H9 (cell line): ENCODE measurements at regions not wholly inside any gene's neighbourhood (a gene's known extent, or its start where the extent isn't known, plus 50 kb on each side); places are given as distances from the start of the nearest gene placed in this dataset.

ENCODE experiments used
- DNase-seq: peaks from one replicate; pipeline ENCODE4 v3.0.0-alpha.2; 2017
- H2AFZ ChIP-seq: one replicate; pipeline ENCODE4 v1.6.1; 2013; ENCODE audit warnings: mild to moderate bottlenecking, low read length, control low read depth, moderate library complexity
- H2AK5ac ChIP-seq: 2 replicates; pipeline ENCODE4 v1.6.1; 2013; ENCODE audit warnings: low read length, control low read depth, mixed read lengths; ENCODE audit not compliant: insufficient read length
- H2BK120ac ChIP-seq: one replicate; pipeline ENCODE4 v1.6.1; 2013; ENCODE audit warnings: low read depth, mild to moderate bottlenecking, low read length, control low read depth, inconsistent platforms; ENCODE audit not compliant: poor library complexity, severe bottlenecking
- H2BK12ac ChIP-seq: 2 replicates; pipeline ENCODE4 v1.6.1; 2013; ENCODE audit warnings: low read length, control low read depth, mixed read lengths, low read depth; ENCODE audit not compliant: insufficient read length
- H2BK15ac ChIP-seq: 2 replicates; pipeline ENCODE4 v1.6.1; 2013; ENCODE audit warnings: low read depth, low read length, control low read depth
- H2BK20ac ChIP-seq: one replicate; pipeline ENCODE4 v1.6.1; 2013; ENCODE audit warnings: low read depth, mild to moderate bottlenecking, low read length, control low read depth, inconsistent platforms; ENCODE audit not compliant: poor library complexity, severe bottlenecking
- H2BK5ac ChIP-seq: 2 replicates; pipeline ENCODE4 v1.6.1; 2013; ENCODE audit warnings: low read length, control low read depth, mixed read lengths; ENCODE audit not compliant: insufficient read length
- H3K14ac ChIP-seq: 2 replicates; pipeline ENCODE4 v1.6.1; 2013; ENCODE audit warnings: low read length, control low read depth; ENCODE audit not compliant: insufficient read depth
- H3K18ac ChIP-seq: 2 replicates; pipeline ENCODE4 v1.6.1; 2013; ENCODE audit warnings: low read depth, mild to moderate bottlenecking, mixed read lengths, low read length, control low read depth; ENCODE audit not compliant: insufficient read length
- H3K23ac ChIP-seq: 2 replicates; pipeline ENCODE4 v1.6.1; 2013; ENCODE audit warnings: low read length, control low read depth, mixed read lengths, low read depth; ENCODE audit not compliant: insufficient read length
- H3K23me2 ChIP-seq: 2 replicates; pipeline ENCODE4 v1.6.1; 2013; ENCODE audit warnings: low read depth, mild to moderate bottlenecking, mixed read lengths, low read length, control low read depth; ENCODE audit not compliant: insufficient read length, poor library complexity, severe bottlenecking
- H3K27ac ChIP-seq: 2 replicates; pipeline ENCODE4 v1.5.1; 2013; ENCODE audit warnings: low read length, control low read depth, mixed read lengths, low read depth; ENCODE audit not compliant: insufficient read length
- H3K27me3 ChIP-seq: 2 replicates; pipeline ENCODE4 v1.6.1; 2013; ENCODE audit warnings: low read length, control low read depth, inconsistent platforms; ENCODE audit not compliant: insufficient read depth
- H3K4ac ChIP-seq: 2 replicates; pipeline ENCODE4 v1.6.1; 2013; ENCODE audit warnings: low read depth, mild to moderate bottlenecking, control low read depth, inconsistent platforms, low read length, moderate library complexity
- H3K4me1 ChIP-seq: 2 replicates; pipeline ENCODE4 v1.6.1; 2013; ENCODE audit warnings: low read length, control low read depth, inconsistent platforms; ENCODE audit not compliant: insufficient read depth
- H3K4me2 ChIP-seq: 2 replicates; pipeline ENCODE4 v1.6.1; 2013; ENCODE audit warnings: low read length, control low read depth, mixed read lengths; ENCODE audit not compliant: insufficient read length, insufficient read depth
- H3K56ac ChIP-seq: 2 replicates; pipeline ENCODE4 v1.6.1; 2013; ENCODE audit warnings: low read depth, mild to moderate bottlenecking, mixed read lengths, low read length, control low read depth; ENCODE audit not compliant: insufficient read length
- H3K79me1 ChIP-seq: 2 replicates; pipeline ENCODE4 v1.6.1; 2013; ENCODE audit warnings: low read depth, mild to moderate bottlenecking, moderate library complexity, low read length, control low read depth, inconsistent platforms; ENCODE audit not compliant: insufficient read depth, poor library complexity, severe bottlenecking
- H3K79me2 ChIP-seq: 2 replicates; pipeline ENCODE4 v1.6.1; 2013; ENCODE audit warnings: low read length, control low read depth, inconsistent platforms; ENCODE audit not compliant: insufficient read depth
- H3K9ac ChIP-seq: 2 replicates; pipeline ENCODE4 v1.6.1; 2013; ENCODE audit warnings: low read length, control low read depth, mixed read lengths; ENCODE audit not compliant: insufficient read length; ENCODE audit errors: extremely low read depth
- H3K9me3 ChIP-seq: one replicate; pipeline ENCODE4 v1.6.1; 2013; ENCODE audit warnings: low read depth, low read length, inconsistent platforms; ENCODE audit not compliant: control insufficient read depth
- H3T11ph ChIP-seq: one replicate; pipeline ENCODE4 v1.6.1; 2013; ENCODE audit warnings: mild to moderate bottlenecking, low read length, control low read depth, inconsistent platforms
- H4K20me1 ChIP-seq: one replicate; pipeline ENCODE4 v1.6.1; 2013; ENCODE audit not compliant: control insufficient read depth, insufficient read length, insufficient read depth
- H4K5ac ChIP-seq: 2 replicates; pipeline ENCODE4 v1.6.1; 2013; ENCODE audit warnings: low read depth, mild to moderate bottlenecking, mixed read lengths, low read length, control low read depth; ENCODE audit not compliant: insufficient read length
- H4K8ac ChIP-seq: replicated peaks from 2 replicates; pipeline ENCODE4 v1.6.1; 2013; ENCODE audit warnings: low read length, control low read depth, mixed read lengths, low read depth; ENCODE audit not compliant: insufficient read length
- H4K91ac ChIP-seq: 2 replicates; pipeline ENCODE4 v1.6.1; 2013; ENCODE audit warnings: low read depth, mild to moderate bottlenecking, moderate library complexity, mixed read lengths, low read length, control low read depth; ENCODE audit not compliant: insufficient read length
- H3K27ac Mint-ChIP-seq, 3 experiments: 2 replicates in 2 of 3; 3 replicates in 1 of 3; pipeline ENCODE4 v1.8.0; 2020 to 2021; ENCODE audit warnings: mixed read lengths in 3 of 3, mild to moderate bottlenecking in 1 of 3, moderate library complexity in 1 of 3
- H3K27me3 Mint-ChIP-seq: 2 replicates; pipeline ENCODE4 v1.8.0; 2021; ENCODE audit warnings: low read depth, mild to moderate bottlenecking, moderate library complexity, mixed read lengths
- H3K36me3 Mint-ChIP-seq, 3 experiments: 2 replicates in 2 of 3; 3 replicates in 1 of 3; pipeline ENCODE4 v1.8.0; 2020 to 2021; ENCODE audit warnings: low read depth in 3 of 3, mixed read lengths in 3 of 3; ENCODE audit not compliant: insufficient read depth in 1 of 3
- H3K4me1 Mint-ChIP-seq, 2 experiments: 2 replicates each; pipeline ENCODE4 v1.8.0; 2020; ENCODE audit warnings: mixed read lengths in 2 of 2
- H3K4me3 Mint-ChIP-seq, 2 experiments: 2 replicates in 1 of 2; 3 replicates in 1 of 2; pipeline ENCODE4 v1.8.0; 2020 to 2021; ENCODE audit warnings: mild to moderate bottlenecking in 2 of 2, mixed read lengths in 2 of 2, moderate library complexity in 1 of 2
- H3K9me3 Mint-ChIP-seq, 2 experiments: 2 replicates in 1 of 2; 3 replicates in 1 of 2; pipeline ENCODE4 v1.8.0; 2020; ENCODE audit warnings: mild to moderate bottlenecking in 2 of 2, mixed read lengths in 2 of 2, moderate library complexity in 1 of 2
- CTCF ChIP-seq: fragments of 200-600 bp; sonication (generic); conservative IDR thresholded peaks from 3 replicates; pipeline ENCODE4 v1.8.0; 2021; ENCODE audit warnings: antibody characterized with exemption, mild to moderate bottlenecking
- WGBS: extraction: QIAGEN DNeasy Blood & Tissue Kit; methylation state at CpG from one replicate; pipeline ENCODE4 v1.1.7; 2013; ENCODE audit warnings: missing lambda C conversion rate, low lambda C conversion rate, mixed read lengths; ENCODE audit not compliant: insufficient read length; ENCODE audit errors: extremely low coverage; 5-methylcytosine and 5-hydroxymethylcytosine counted together

- no peak overlapping the region for H2BK15ac ChIP-seq
- H3K23ac ChIP-seq = no peak overlapping the region
- no peak overlapping the region for H2BK20ac ChIP-seq
- DNase-seq = no peak
- H3K27ac Mint-ChIP-seq = no peak overlapping the region
- no peaks in the 10 kb centered on the region for H3K9me3 Mint-ChIP-seq
- H3K27me3 Mint-ChIP-seq = no peaks in the 10 kb centered on the region; the same call in none of the 2 replicates
- no peak overlapping the region for H3K27ac ChIP-seq
- H3K4ac ChIP-seq = no peak overlapping the region
- no peaks in the 10 kb centered on the region for H4K20me1 ChIP-seq
- no peak overlapping the region for H3K4me2 ChIP-seq
- no peak overlapping the region for H4K8ac ChIP-seq
- no peak overlapping the region for H2AK5ac ChIP-seq
- no peak overlapping the region for H3K14ac ChIP-seq
- no peaks in the 10 kb centered on the region for H3K23me2 ChIP-seq
- H3K79me1 ChIP-seq = no peaks in the 10 kb centered on the region
- H3K27me3 ChIP-seq = no peaks in the 10 kb centered on the region
- H3K18ac ChIP-seq = no peak overlapping the region
- H3K9me3 ChIP-seq = no peaks in the 10 kb centered on the region
- no peak overlapping the region for H2BK120ac ChIP-seq
- no CpG with 5 or more reads among the region's 1 CpG for WGBS
- H3T11ph ChIP-seq = no peak overlapping the region
- H3K4me3 Mint-ChIP-seq = no peak overlapping the region
- H4K91ac ChIP-seq = no peak overlapping the region
- no peaks in the 10 kb centered on the region for H3K4me1 ChIP-seq
- H3K4me1 Mint-ChIP-seq = no peaks in the 10 kb centered on the region
- H2BK12ac ChIP-seq = no peak overlapping the region
- H2BK5ac ChIP-seq = no peak overlapping the region
- H3K36me3 Mint-ChIP-seq = no peaks in the 10 kb centered on the region
- TF ChIP-seq CTCF = no peak
- H2AFZ ChIP-seq = no peak overlapping the region
- no peaks in the 10 kb centered on the region for H3K79me2 ChIP-seq
- H4K5ac ChIP-seq = no peak overlapping the region
- H3K9ac ChIP-seq = no peak overlapping the region
- H3K56ac ChIP-seq = no peak overlapping the region
Measured at GRCh38 chr10:64529003-64529350, 1007.8 kb downstream of the REEP3 start.
